ENCODE measurements at regions not wholly inside any gene's neighbourhood (a gene's known extent, or its start where the extent isn't known, plus 50 kb on each side); places are given as distances from the start of the nearest gene placed in this dataset.

- TF ChIP-seq ZNF140 (tag by site-specific recombination; IDR thresholded peaks at IDR 0.05) (no peak), ZNF174 (tag by site-specific recombination; IDR thresholded peaks at IDR 0.05) (no peak), ZNF121 (tag by site-specific recombination; IDR thresholded peaks at IDR 0.05) (no peak), KLF9 (tag by site-specific recombination; IDR thresholded peaks at IDR 0.05; ENCODE audit: low read depth) (no peak), ZNF146 (tag by site-specific recombination; IDR thresholded peaks at IDR 0.05) (no peak), MYNN (tag by site-specific recombination; IDR thresholded peaks at IDR 0.05; ENCODE audit: borderline replicate concordance) (no peak), ZNF549 (tag by site-specific recombination; IDR thresholded peaks at IDR 0.05) (no peak), ZNF510 (tag by site-specific recombination; IDR thresholded peaks at IDR 0.05; ENCODE audit: insufficient replicate concordance) (no peak)
Observed at GRCh38 chr22:49057910-49058309, 769.8 kb downstream of the BRD1 start (continued).

- H3K4me1 ChIP-seq (ENCODE audit: control insufficient read depth, insufficient read depth, low read length), result no peaks in the 10 kb centered on the region
- no peaks in the 10 kb centered on the region for H3K9me3 ChIP-seq (ENCODE audit: control insufficient read depth, insufficient read depth, low read depth, low read length)
- H3K36me3 ChIP-seq (ENCODE audit: control insufficient read depth in 2 of 2, insufficient read depth in 1 of 2, low read length in 2 of 2), result no peaks in the 10 kb centered on the region
- H3K4me3 ChIP-seq (ENCODE audit: low read depth, low read length), result no peak overlapping the region
- TF ChIP-seq ZNF76 (tag by site-specific recombination; IDR thresholded peaks at IDR 0.05; ENCODE audit: borderline replicate concordance, low read depth), result no peak
- TF ChIP-seq, protein P1, sequence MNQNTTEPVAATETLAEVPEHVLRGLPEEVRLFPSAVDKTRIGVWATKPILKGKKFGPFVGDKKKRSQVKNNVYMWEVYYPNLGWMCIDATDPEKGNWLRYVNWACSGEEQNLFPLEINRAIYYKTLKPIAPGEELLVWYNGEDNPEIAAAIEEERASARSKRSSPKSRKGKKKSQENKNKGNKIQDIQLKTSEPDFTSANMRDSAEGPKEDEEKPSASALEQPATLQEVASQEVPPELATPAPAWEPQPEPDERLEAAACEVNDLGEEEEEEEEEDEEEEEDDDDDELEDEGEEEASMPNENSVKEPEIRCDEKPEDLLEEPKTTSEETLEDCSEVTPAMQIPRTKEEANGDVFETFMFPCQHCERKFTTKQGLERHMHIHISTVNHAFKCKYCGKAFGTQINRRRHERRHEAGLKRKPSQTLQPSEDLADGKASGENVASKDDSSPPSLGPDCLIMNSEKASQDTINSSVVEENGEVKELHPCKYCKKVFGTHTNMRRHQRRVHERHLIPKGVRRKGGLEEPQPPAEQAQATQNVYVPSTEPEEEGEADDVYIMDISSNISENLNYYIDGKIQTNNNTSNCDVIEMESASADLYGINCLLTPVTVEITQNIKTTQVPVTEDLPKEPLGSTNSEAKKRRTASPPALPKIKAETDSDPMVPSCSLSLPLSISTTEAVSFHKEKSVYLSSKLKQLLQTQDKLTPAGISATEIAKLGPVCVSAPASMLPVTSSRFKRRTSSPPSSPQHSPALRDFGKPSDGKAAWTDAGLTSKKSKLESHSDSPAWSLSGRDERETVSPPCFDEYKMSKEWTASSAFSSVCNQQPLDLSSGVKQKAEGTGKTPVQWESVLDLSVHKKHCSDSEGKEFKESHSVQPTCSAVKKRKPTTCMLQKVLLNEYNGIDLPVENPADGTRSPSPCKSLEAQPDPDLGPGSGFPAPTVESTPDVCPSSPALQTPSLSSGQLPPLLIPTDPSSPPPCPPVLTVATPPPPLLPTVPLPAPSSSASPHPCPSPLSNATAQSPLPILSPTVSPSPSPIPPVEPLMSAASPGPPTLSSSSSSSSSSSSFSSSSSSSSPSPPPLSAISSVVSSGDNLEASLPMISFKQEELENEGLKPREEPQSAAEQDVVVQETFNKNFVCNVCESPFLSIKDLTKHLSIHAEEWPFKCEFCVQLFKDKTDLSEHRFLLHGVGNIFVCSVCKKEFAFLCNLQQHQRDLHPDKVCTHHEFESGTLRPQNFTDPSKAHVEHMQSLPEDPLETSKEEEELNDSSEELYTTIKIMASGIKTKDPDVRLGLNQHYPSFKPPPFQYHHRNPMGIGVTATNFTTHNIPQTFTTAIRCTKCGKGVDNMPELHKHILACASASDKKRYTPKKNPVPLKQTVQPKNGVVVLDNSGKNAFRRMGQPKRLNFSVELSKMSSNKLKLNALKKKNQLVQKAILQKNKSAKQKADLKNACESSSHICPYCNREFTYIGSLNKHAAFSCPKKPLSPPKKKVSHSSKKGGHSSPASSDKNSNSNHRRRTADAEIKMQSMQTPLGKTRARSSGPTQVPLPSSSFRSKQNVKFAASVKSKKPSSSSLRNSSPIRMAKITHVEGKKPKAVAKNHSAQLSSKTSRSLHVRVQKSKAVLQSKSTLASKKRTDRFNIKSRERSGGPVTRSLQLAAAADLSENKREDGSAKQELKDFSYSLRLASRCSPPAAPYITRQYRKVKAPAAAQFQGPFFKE (tag by site-specific recombination; IDR thresholded peaks at IDR 0.05; ENCODE audit: borderline replicate concordance), result no peak
- TF ChIP-seq EGR2 (tag by site-specific recombination; IDR thresholded peaks at IDR 0.05; ENCODE audit: low read depth), result no peak
- TF ChIP-seq ZNF843 (tag by site-specific recombination; IDR thresholded peaks at IDR 0.05), result no peak
- no peak for TF ChIP-seq ZNF2 (tag by site-specific recombination; IDR thresholded peaks at IDR 0.05)
- TF ChIP-seq ZNF248 (tag by site-specific recombination; IDR thresholded peaks at IDR 0.05), result no peak
- TF ChIP-seq ZNF544 (tag by site-specific recombination; IDR thresholded peaks at IDR 0.05), result no peak
- TF ChIP-seq MYNN (tag by site-specific recombination; IDR thresholded peaks at IDR 0.05; ENCODE audit: borderline replicate concordance), result no peak
- no peak for TF ChIP-seq ZNF530 (tag by site-specific recombination; IDR thresholded peaks at IDR 0.05; ENCODE audit: low read depth)
- no peak for TF ChIP-seq WT1 (tag by site-specific recombination; IDR thresholded peaks at IDR 0.05)
- no peak for TF ChIP-seq ZNF639 (tag by site-specific recombination; IDR thresholded peaks at IDR 0.05)
- no peak overlapping the region for H3K27ac ChIP-seq (ENCODE audit: extremely low read depth, low read depth, low read length)
- POLR2A ChIA-PET, result no interaction called here
- CTCF ChIA-PET, result interaction anchor here (1.6 kb wide), 1 partner anchor 10 kb away, joined by 9 read pairs; no protein-coding TSS in a partner anchor
Observed at GRCh38 chr22:49056301-49056700, 771.4 kb downstream of the BRD1 start.
